ENCODE measurements at regions not wholly inside any gene's neighbourhood (a gene's known extent, or its start where the extent isn't known, plus 50 kb on each side); places are given as distances from the start of the nearest gene placed in this dataset.

DNA sequence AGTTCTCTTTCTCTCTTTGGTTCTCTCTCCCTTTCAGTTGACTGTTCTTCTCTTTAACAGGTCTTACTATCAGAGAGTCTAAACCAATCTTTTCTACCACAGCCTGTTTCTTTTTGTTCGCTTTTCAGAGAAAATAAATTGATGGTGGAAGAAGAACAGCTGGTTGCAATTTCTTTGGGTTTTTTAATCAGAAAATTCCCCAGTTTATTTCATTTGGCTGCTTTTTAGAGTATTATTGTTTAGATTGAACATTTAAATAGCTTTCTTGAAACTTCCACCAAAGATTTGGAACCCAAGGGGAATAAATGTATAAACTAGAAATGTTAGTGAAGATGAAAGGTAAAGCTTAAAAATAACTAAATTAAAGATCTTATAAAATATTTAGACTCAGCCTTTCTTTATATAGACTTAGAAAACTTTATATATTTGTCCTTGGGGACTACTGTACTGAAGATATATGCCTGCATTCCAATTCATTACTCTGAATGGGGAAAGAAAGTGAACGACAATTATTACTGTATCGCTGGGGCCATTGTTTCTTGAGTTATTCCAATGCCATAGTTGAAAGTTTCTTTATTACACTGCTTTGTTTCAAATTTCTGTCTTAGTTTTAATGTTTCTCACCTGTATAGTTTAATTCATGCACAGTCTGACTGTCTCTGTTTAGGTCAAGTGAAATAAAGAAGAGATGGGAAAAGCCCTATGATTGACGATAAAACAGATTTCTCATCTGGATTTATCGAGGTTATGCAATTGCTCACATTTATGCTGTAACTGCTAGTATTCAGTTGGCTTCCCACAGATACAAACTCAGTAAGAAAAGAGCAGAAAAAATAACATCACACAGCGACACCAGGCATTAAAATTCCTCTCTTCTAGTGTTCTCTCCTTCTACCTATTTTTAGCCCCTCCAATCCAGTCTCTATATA lies 169.4 kb upstream of the CSNK1A1L start:
- DNase-seq (ENCODE audit: low read depth): no peak
- TF ChIP-seq, protein P1, sequence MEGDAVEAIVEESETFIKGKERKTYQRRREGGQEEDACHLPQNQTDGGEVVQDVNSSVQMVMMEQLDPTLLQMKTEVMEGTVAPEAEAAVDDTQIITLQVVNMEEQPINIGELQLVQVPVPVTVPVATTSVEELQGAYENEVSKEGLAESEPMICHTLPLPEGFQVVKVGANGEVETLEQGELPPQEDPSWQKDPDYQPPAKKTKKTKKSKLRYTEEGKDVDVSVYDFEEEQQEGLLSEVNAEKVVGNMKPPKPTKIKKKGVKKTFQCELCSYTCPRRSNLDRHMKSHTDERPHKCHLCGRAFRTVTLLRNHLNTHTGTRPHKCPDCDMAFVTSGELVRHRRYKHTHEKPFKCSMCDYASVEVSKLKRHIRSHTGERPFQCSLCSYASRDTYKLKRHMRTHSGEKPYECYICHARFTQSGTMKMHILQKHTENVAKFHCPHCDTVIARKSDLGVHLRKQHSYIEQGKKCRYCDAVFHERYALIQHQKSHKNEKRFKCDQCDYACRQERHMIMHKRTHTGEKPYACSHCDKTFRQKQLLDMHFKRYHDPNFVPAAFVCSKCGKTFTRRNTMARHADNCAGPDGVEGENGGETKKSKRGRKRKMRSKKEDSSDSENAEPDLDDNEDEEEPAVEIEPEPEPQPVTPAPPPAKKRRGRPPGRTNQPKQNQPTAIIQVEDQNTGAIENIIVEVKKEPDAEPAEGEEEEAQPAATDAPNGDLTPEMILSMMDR (IDR thresholded peaks at IDR 0.05; ENCODE audit: insufficient read depth, low read depth, low read length, missing control alignments): no peak
- H3K4me3 ChIP-seq (ENCODE audit: low read length): no peak overlapping the region

DNA sequence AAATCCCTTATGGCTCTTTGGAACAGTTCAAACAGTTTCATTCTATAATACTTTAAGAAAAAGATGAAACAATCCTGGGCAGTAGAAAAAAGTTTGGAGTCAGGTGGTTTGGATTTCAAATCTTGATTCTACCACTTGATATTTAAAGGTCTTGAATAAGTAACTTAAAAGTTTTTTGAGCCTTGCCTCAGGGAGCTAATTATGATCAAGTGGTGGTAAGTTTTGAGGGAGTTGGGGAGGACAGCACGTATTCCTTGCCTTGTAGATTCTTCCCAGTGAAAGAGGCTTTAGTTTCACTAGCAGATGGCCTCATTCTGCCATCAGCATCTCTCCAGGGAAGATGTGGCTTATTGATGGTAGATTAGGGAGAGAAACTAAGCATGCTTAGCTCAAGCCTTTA lies 168.4 kb upstream of the CSNK1A1L start:
- DNase-seq (ENCODE audit: low read depth): no peak
- TF ChIP-seq, protein P1 (IDR thresholded peaks at IDR 0.05; ENCODE audit: insufficient read depth, low read depth, low read length, missing control alignments): no peak
- no peak overlapping the region for H3K4me3 ChIP-seq (ENCODE audit: low read length)

DNA sequence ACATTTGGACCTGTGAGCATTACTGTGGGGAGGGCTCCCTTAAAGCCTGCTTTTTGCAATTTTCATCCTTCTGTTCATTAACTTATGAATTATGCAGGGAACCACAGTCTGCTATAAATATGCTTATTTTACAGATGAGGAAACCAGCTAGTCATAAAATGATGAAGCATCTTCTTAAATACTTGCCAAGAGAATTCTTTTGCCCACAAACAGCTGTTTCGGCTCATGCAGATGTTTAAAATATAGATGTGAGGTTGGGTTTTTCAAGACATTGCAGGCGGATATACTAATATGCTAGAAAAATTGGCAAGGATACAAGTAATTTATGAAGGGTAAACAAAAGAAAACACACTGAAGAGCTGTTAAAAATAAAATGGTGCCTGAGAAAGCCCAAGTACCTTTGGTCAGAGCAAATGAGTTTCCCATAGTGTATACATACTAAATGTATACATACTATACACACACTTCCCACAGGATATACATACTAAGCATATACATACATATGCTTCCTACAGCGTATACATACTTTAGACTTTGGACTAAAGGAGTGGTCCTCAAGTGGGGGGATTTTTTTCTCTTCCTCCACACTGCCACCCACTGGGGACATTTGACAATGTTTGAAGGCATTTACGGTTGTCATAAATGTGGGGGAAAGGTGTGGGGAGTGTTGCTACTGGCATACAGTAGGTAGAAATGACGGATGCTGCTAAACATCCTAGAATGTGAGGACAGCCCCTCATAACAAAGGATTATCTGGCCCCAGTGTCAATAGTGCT lies 164.9 kb upstream of the CSNK1A1L start:
- TF ChIP-seq, protein P1 (IDR thresholded peaks at IDR 0.05; ENCODE audit: insufficient read depth, low read depth, low read length, missing control alignments): no peak
- no peak overlapping the region for H3K4me3 ChIP-seq (ENCODE audit: low read length)
- no peak for DNase-seq (ENCODE audit: low read depth)

DNA sequence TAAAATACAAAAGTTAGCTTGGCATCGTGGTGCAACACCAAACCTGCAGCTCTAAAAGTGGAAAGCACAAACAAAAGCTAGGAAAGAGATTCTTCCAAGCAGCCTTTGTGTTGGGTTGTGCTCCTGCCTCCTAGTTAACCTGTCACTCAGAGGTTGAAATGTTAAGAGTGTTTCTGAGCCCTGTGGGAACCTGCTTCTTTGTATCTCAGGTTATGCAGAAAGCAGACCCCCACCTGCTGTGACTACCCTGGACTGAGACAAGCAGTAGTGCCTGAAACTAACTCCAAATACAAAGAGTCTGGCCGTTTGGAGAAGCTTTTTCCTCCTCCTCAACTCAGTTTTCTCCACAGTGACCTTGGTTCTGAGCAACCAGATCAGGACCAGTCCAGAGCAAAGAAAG lies 158.4 kb upstream of the CSNK1A1L start:
- TF ChIP-seq, protein P1 (IDR thresholded peaks at IDR 0.05; ENCODE audit: insufficient read depth, low read depth, low read length, missing control alignments): no peak
- no peak for DNase-seq (ENCODE audit: low read depth)

DNA sequence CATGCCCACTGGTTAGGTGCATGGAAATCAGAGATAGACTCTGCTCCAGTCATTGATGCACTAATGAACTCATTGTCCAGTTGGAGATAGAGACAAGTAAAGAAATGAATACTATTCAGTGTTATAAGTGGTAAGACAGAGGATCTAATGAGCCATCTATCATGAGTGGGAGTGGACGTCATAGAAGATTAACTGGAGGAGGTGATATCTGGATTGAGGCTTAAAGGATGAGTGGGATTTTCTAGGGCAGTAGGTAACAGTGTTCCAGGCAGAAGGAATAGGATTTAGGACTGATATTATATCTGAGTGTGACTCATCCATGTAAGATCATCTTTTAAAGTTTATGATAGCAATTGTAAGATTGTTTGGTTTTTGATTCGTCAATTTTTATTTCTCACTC lies 152.2 kb upstream of the CSNK1A1L start:
- TF ChIP-seq, protein P1 (IDR thresholded peaks at IDR 0.05; ENCODE audit: insufficient read depth, low read depth, low read length, missing control alignments): no peak
- no peak for DNase-seq (ENCODE audit: low read depth)
- H3K4me3 ChIP-seq (ENCODE audit: low read length): no peak overlapping the region

More for the DNA sequence above, 158.4 kb upstream of the CSNK1A1L start:
- no peak overlapping the region for H3K4me3 ChIP-seq (ENCODE audit: low read length)

DNA sequence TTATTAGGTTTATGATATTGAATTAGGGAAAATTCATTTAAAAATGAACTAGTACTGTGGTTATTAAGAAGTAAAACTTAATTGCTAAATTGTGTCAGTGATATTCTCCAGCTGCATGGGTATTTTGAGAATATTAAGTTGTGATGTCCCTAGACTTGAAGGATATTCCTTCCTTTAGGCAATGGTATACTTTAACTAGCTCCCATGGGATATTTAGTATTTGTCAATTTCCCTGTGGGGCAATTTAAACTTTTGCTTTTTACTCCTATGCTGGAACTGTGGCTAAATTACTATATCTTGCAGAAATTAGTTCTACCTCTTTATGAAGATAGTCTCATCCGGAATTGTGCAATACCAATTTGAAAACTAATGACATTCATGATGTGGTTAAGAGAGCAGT lies 151.6 kb upstream of the CSNK1A1L start:
- no peak overlapping the region for H3K4me3 ChIP-seq (ENCODE audit: low read length)
- TF ChIP-seq, protein P1 (IDR thresholded peaks at IDR 0.05; ENCODE audit: insufficient read depth, low read depth, low read length, missing control alignments): no peak
- DNase-seq (ENCODE audit: low read depth): no peak

Data from epithelial cell of esophagus (primary cell).